ENCODE measurements at regions not wholly inside any gene's neighbourhood (a gene's known extent, or its start where the extent isn't known, plus 50 kb on each side); places are given as distances from the start of the nearest gene placed in this dataset.

DNA sequence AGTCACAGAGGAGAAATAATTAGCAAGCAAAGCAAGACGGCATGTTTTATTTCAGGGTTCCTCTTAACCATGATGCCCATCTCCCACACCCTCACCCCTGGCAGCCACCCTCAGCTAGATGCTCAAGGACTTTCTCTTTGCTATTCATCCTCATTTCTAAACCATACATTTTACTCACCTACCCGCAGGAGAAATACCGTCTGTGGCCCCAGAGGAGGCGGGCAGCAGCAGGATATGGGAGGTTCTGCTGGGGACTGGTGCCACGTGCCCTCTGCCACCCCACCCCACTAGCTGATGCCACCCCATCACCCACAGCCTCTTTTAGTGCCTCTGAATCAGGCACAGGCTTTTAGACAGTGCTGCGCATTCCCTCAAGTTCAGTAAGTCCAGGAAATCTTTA is 168.7 kb upstream of the ITGB1 start:
- Histone ChIP-seq H3K27me3 (ENCODE audit: control insufficient read depth, insufficient read depth, low read length) (no peaks in the 10 kb centered on the region), H3K27ac (ENCODE audit: low read depth, low read length) (no peak overlapping the region), H3K4me1 (ENCODE audit: control insufficient read depth, insufficient read depth, low read length) (peaks cover 3% of the 10 kb centered on the region; the same call in 1 of the 2 replicates), H3K4me3 (ENCODE audit: low read depth, low read length) (no peak overlapping the region), H3K36me3 (ENCODE audit: control insufficient read depth, insufficient read depth, low read length) (no peaks in the 10 kb centered on the region), H3K9ac (ENCODE audit: low read length) (no peak overlapping the region), H3K9me3 (ENCODE audit: control insufficient read depth, insufficient read depth, low read depth, low read length) (no peaks in the 10 kb centered on the region)

DNA sequence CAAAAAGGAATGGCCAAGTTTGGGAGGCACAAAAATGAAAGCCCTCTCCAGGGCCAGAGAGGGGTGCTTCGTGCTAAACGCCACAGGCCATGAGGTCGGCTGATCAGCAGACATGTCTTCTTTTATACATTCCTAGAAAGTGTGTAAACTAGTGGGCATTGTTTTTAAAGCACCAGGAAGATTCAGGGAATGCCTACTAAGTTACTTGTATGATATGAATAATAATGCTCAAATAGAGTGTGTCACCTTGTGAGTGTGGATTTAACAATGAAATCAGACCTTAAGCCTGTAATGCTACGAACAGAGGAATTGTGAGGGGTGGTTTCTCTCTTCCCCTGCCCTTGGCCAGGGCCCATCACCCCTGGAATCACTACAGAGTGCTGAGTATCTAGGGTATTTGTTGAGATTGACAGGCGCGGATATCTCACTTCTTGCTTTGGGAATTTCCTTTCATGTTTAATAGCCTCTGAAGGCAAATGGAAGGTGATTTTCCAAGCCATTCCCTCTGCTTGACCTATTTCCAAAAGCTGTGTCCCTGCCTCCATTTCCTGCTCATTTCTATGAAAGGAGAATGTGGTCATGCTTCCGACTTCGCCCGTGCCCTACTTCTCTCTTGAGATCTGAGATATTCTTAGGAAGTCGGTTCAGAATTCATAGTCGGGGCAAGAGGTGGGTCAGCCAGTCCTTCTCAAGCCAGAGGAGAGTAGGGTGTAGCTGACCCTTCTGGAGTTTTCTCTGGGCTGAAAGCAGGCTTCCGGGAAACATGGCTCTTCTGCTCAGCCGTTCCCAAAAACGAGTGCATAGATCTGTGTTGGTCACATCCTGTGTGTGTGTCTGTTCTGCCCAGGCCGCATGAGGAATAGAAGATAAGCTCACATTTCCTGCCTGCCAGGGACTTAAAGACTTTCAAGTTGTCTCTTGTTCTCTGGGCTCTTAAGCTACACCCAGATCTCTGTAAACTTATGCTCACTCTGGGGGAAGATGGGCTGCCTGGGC is 167.8 kb upstream of the ITGB1 start:
- no peak overlapping the region for H3K4me3 ChIP-seq (ENCODE audit: low read depth, low read length)
- peaks cover 3% of the 10 kb centered on the region; the same call in 1 of the 2 replicates for H3K4me1 ChIP-seq (ENCODE audit: control insufficient read depth, insufficient read depth, low read length)
- H3K27me3 ChIP-seq (ENCODE audit: control insufficient read depth, insufficient read depth, low read length), result no peaks in the 10 kb centered on the region
- H3K36me3 ChIP-seq (ENCODE audit: control insufficient read depth, insufficient read depth, low read length), result no peaks in the 10 kb centered on the region
- no peak overlapping the region for H3K9ac ChIP-seq (ENCODE audit: low read length)
- no peak overlapping the region for H3K27ac ChIP-seq (ENCODE audit: low read depth, low read length)
- no peaks in the 10 kb centered on the region for H3K9me3 ChIP-seq (ENCODE audit: control insufficient read depth, insufficient read depth, low read depth, low read length)

DNA sequence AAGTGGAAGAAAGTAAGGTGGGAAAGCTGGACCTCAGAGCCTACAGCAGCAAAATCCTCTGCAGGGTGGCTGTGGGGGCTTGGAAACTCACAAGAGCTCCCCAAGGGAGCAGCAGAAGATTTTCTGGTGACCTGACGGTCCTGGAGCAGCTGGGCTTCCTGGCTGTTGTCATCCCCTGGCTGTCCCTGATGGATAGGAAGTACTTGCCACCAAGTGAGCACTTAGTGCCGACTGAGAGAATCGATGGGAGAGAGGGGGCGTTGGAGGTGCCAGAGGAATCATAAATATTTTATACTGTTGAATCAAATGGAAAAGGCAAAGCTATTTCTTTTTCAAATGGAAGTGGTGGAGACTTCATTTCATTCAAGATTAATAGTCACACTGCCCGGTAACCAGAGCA is 167.1 kb upstream of the ITGB1 start:
- Histone ChIP-seq H3K4me1 (ENCODE audit: control insufficient read depth, insufficient read depth, low read length) (peaks cover 3% of the 10 kb centered on the region; the same call in 1 of the 2 replicates), H3K9ac (ENCODE audit: low read length) (no peak overlapping the region), H3K9me3 (ENCODE audit: control insufficient read depth, insufficient read depth, low read depth, low read length) (no peaks in the 10 kb centered on the region), H3K27ac (ENCODE audit: low read depth, low read length) (no peak overlapping the region), H3K4me3 (ENCODE audit: low read depth, low read length) (no peak overlapping the region), H3K27me3 (ENCODE audit: control insufficient read depth, insufficient read depth, low read length) (no peaks in the 10 kb centered on the region), H3K36me3 (ENCODE audit: control insufficient read depth, insufficient read depth, low read length) (no peaks in the 10 kb centered on the region)

DNA sequence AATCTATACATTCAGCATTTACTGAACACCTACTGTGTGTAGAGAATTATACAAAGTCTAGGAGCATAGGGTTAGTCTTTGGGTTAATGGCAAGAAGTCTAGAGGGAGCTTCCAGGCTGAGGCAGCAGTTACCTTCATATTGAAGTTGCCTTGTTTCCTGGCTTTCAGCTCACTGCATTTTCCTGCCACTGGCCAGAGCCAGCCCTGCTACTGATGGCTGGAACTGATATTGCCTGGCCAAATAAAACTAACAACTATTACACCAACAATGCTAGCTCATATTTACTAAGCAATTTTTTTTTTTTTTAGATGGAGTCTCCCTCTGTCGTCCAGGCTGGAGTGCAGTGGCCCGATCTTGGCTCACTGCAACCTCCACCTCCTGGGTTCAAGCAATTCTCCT is 165.7 kb upstream of the ITGB1 start:
- H3K36me3 ChIP-seq (ENCODE audit: control insufficient read depth, insufficient read depth, low read length), result no peaks in the 10 kb centered on the region
- H3K4me1 ChIP-seq (ENCODE audit: control insufficient read depth, insufficient read depth, low read length), result peaks cover 3% of the 10 kb centered on the region; the same call in 1 of the 2 replicates
- H3K9me3 ChIP-seq (ENCODE audit: control insufficient read depth, insufficient read depth, low read depth, low read length), result no peaks in the 10 kb centered on the region
- H3K4me3 ChIP-seq (ENCODE audit: low read depth, low read length), result no peak overlapping the region
- H3K27ac ChIP-seq (ENCODE audit: low read depth, low read length), result no peak overlapping the region
- H3K27me3 ChIP-seq (ENCODE audit: control insufficient read depth, insufficient read depth, low read length), result no peaks in the 10 kb centered on the region
- H3K9ac ChIP-seq (ENCODE audit: low read length), result no peak overlapping the region

DNA sequence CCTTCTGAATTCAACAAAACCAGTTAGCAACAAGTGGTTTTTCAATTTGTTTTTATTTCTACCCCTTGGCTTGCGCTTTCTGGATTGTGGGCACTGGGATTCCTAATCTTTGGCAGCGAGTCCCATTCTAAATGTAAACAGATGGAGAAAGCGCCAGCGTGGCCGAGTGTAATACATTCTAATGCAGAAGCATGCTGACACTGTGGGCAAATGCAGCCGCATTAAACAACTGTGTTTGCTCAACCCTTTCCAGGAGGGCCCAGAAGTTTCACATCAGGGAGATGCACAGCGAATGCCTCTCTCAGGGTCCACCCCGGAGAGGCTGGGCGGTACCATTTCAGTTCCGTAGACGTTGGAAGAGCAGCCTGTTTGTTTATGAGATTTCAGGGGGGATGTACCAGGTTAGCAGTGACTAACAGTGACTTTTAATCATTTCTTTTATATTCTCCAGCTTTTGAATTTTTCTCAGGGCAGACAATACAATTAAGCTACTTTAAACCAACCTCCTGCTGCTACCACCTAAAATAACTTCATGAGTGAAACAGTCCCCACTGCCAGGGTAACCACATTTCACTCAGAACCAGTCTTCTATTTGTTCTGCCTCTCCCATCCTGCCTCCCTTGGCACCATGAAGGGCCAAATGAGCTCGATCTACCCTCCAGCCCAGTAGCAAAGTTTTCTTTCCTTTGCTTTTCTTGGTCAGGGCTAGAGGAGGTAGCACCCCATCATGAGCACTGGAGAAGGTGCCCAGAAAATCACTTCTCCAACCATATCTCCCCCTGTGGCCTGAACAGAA is 164.2 kb upstream of the ITGB1 start:
- no peaks in the 10 kb centered on the region for H3K36me3 ChIP-seq (ENCODE audit: control insufficient read depth, insufficient read depth, low read length)
- H3K9me3 ChIP-seq (ENCODE audit: control insufficient read depth, insufficient read depth, low read depth, low read length), result no peaks in the 10 kb centered on the region
- no peak overlapping the region for H3K27ac ChIP-seq (ENCODE audit: low read depth, low read length)
- H3K27me3 ChIP-seq (ENCODE audit: control insufficient read depth, insufficient read depth, low read length), result no peaks in the 10 kb centered on the region
- no peak overlapping the region for H3K4me3 ChIP-seq (ENCODE audit: low read depth, low read length)
- no peak overlapping the region for H3K9ac ChIP-seq (ENCODE audit: low read length)
- peaks cover 3% of the 10 kb centered on the region; the same call in 1 of the 2 replicates for H3K4me1 ChIP-seq (ENCODE audit: control insufficient read depth, insufficient read depth, low read length)

DNA sequence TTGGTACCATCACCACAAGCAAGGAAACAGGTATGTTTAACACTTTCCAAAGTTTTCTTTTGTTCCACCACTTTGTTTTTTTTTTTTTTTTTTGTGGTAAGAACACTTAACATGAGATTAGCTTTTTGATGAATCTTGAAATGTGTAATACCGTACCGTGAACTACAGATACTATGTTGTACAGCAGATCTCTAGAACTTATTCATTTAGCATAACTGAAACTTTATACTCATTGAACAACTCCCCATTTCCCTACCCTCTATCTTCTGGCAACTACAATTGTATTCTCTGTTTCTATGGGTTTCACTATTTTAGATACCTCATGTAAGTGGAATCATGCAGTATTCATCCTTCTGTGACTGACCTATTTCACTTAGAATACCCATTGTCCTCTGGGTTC is 162.7 kb upstream of the ITGB1 start:
- H3K9ac ChIP-seq (ENCODE audit: low read length), result no peak overlapping the region

DNA sequence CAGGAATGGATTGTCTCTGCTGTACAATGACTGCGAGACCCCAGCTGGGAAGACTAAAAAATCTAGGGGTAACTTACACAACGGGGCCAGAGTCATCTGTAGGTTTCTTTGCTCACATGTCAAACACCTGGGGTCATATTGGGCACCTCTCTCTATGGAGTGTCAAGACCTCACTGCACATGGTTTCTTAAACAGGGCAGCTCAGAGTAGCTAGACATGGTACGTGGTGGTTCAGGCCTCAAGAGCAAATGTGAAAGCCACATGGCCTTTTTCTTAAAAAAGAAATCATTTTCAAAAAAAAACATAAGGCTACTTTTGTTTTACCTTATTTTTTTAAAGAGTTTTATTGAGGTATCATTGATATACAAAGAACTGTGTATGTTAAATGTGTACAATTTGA is 162.2 kb upstream of the ITGB1 start:
- Histone ChIP-seq H3K9me3 (ENCODE audit: control insufficient read depth, insufficient read depth, low read depth, low read length) (no peaks in the 10 kb centered on the region), H3K27ac (ENCODE audit: low read depth, low read length) (no peak overlapping the region), H3K36me3 (ENCODE audit: control insufficient read depth, insufficient read depth, low read length) (no peaks in the 10 kb centered on the region), H3K27me3 (ENCODE audit: control insufficient read depth, insufficient read depth, low read length) (no peaks in the 10 kb centered on the region), H3K4me3 (ENCODE audit: low read depth, low read length) (no peak overlapping the region), H3K4me1 (ENCODE audit: control insufficient read depth, insufficient read depth, low read length) (no peaks in the 10 kb centered on the region), H3K9ac (ENCODE audit: low read length) (no peak overlapping the region)

More for the DNA sequence above, 162.7 kb upstream of the ITGB1 start:
- Histone ChIP-seq H3K36me3 (ENCODE audit: control insufficient read depth, insufficient read depth, low read length) (no peaks in the 10 kb centered on the region), H3K9me3 (ENCODE audit: control insufficient read depth, insufficient read depth, low read depth, low read length) (no peaks in the 10 kb centered on the region), H3K27ac (ENCODE audit: low read depth, low read length) (no peak overlapping the region), H3K4me1 (ENCODE audit: control insufficient read depth, insufficient read depth, low read length) (no peaks in the 10 kb centered on the region), H3K27me3 (ENCODE audit: control insufficient read depth, insufficient read depth, low read length) (no peaks in the 10 kb centered on the region), H3K4me3 (ENCODE audit: low read depth, low read length) (no peak overlapping the region)

DNA sequence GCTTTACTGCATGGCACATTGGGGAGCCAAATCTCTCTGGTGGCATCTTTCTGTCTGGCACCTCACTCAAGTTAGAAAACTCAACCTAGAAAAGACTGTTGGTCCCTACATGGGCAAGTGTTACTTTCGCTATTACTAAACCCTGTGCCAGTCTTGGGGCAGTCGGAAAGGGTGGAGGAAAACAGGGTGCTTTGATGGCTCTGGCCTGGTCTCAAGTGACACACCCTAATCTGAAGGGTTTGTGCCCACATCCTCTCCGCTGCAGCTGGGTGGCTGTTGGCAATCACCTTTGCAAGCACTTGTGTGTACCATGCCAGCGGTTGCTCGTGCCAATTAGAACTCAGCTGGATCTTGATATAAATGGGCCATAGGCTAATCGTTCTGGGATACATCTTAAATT is 159.8 kb upstream of the ITGB1 start:
- no peak overlapping the region for H3K4me3 ChIP-seq (ENCODE audit: low read depth, low read length)
- H3K36me3 ChIP-seq (ENCODE audit: control insufficient read depth, insufficient read depth, low read length), result no peaks in the 10 kb centered on the region
- no peak overlapping the region for H3K27ac ChIP-seq (ENCODE audit: low read depth, low read length)
- H3K9me3 ChIP-seq (ENCODE audit: control insufficient read depth, insufficient read depth, low read depth, low read length), result no peaks in the 10 kb centered on the region
- no peak overlapping the region for H3K9ac ChIP-seq (ENCODE audit: low read length)
- no peaks in the 10 kb centered on the region for H3K4me1 ChIP-seq (ENCODE audit: control insufficient read depth, insufficient read depth, low read length)
- no peaks in the 10 kb centered on the region for H3K27me3 ChIP-seq (ENCODE audit: control insufficient read depth, insufficient read depth, low read length)

DNA sequence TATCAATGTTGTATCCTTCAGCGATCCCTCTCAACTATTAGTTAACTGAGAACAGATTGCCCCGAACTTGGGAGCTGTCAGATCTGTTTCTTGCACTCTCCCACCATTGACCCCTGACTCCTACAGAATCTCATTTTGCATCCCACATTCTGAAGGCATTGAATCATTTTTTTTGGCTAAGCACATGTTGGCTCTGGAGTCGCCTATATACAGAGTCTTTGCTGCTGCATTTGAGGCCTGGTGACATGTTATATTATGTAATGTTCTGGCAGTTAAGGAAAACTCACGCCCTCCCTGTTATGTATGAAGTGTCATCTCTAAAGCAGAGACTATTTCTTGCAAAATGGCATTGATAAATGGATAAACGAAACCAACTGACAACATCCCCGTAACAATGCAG is 159.2 kb upstream of the ITGB1 start:
- Histone ChIP-seq H3K27ac (ENCODE audit: low read depth, low read length) (no peak overlapping the region), H3K4me3 (ENCODE audit: low read depth, low read length) (no peak overlapping the region), H3K9me3 (ENCODE audit: control insufficient read depth, insufficient read depth, low read depth, low read length) (no peaks in the 10 kb centered on the region), H3K36me3 (ENCODE audit: control insufficient read depth, insufficient read depth, low read length) (no peaks in the 10 kb centered on the region), H3K9ac (ENCODE audit: low read length) (no peak overlapping the region), H3K27me3 (ENCODE audit: control insufficient read depth, insufficient read depth, low read length) (no peaks in the 10 kb centered on the region), H3K4me1 (ENCODE audit: control insufficient read depth, insufficient read depth, low read length) (no peaks in the 10 kb centered on the region)

DNA sequence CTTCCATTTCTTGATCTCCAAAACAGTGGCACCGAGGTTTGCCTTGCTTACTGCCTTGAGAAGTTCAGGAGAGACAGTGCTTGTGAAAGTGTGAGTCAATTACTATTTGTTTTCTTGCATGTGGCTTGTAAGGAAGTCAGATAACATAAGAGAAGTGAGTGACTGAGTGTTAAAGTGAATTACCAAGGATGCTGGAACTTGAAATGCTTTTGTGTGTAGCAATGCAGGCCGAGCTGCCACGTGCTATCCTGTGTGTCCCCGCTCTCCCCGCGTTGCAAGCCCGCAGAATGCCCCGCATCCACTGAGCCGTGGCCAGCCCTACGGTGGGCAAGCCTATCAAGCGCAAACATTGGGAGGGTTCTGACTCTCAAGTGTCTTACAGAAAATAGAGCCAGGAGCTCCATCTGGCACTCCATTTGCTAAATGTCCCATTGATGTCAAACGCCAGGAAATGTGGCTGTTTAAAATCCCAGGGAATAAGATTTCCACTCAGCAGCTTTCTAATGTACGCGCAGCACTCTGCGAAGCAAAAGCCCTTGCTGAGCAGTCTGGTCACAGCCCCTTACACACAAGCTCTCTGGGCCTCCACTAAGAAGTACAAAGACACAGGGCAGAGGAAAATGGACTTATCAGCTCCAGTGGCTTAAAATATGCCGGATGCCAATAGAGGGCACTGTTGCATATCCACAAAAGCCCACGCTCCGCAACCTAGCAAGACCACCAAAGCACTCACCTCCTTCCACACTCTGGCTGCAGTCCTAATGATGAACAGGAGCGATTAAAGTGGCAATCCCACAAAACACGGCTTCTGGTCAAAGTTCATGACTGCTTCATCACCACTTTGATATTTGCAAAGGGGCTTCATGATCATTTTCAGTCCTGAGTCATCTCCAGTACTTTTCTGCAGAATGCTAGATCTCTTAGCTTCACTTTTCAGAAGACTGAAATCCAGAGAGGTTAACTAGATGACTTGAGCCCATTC is 158.0 kb upstream of the ITGB1 start:
- Histone ChIP-seq H3K9me3 (ENCODE audit: control insufficient read depth, insufficient read depth, low read depth, low read length) (no peaks in the 10 kb centered on the region), H3K27me3 (ENCODE audit: control insufficient read depth, insufficient read depth, low read length) (no peaks in the 10 kb centered on the region), H3K27ac (ENCODE audit: low read depth, low read length) (no peak overlapping the region), H3K9ac (ENCODE audit: low read length) (no peak overlapping the region), H3K4me3 (ENCODE audit: low read depth, low read length) (no peak overlapping the region), H3K36me3 (ENCODE audit: control insufficient read depth, insufficient read depth, low read length) (no peaks in the 10 kb centered on the region), H3K4me1 (ENCODE audit: control insufficient read depth, insufficient read depth, low read length) (no peaks in the 10 kb centered on the region)

Measured in HUES6 (cell line).